ENCODE measurements at regions not wholly inside any gene's neighbourhood (a gene's known extent, or its start where the extent isn't known, plus 50 kb on each side); places are given as distances from the start of the nearest gene placed in this dataset.

DNA sequence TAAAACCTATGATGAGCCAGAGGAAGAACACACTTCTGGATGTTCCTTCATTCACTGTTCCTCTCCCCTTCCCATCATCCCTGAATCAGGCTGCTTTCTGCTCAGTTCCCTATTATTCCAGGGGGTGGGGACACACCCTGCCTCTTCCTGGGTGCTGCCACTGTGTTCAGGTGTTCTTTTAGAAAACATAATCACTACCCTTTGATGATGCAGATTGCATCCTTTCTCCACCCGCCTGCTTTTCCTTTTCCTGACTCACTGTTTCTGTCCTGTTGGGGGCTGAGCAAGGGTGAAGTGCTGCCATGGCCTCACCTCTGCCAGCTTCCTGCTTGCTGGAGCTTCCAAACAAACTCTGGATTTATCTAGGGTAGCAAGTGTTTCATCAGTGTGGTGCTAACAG is 331.9 kb upstream of the GRIA1 start:
- Histone ChIP-seq H3K4ac (replicated peaks; ENCODE audit: insufficient read length, low read depth, low read length) (no peak overlapping the region), H3K56ac (replicated peaks; ENCODE audit: insufficient read length, low read depth, low read length) (no peak overlapping the region), H2BK15ac (ENCODE audit: low read length) (no peak overlapping the region), H3K9ac (replicated peaks in 1 of 4; ENCODE audit: extremely low read depth in 1 of 4, low read depth in 3 of 4, low read length in 3 of 4) (no peak overlapping the region), H3K27me3 (replicated peaks in 1 of 4; ENCODE audit: control insufficient read depth in 3 of 4, extremely low read depth in 1 of 4, insufficient read depth in 3 of 4, low read length in 3 of 4) (no peaks in the 10 kb centered on the region), H4K91ac (replicated peaks; ENCODE audit: insufficient read length, low read length) (no peak overlapping the region), H3K36me3 (ENCODE audit: control insufficient read depth in 2 of 4, insufficient read depth in 4 of 4, low read length in 3 of 4) (no peaks in the 10 kb centered on the region), H2BK12ac (ENCODE audit: low read depth, low read length) (no peak overlapping the region), H3K4me2 (ENCODE audit: insufficient read depth in 1 of 2, low read depth in 2 of 2, low read length in 2 of 2) (no peak overlapping the region), H3K27ac (ENCODE audit: low read depth, low read length) (no peak overlapping the region), H3K79me2 (ENCODE audit: control insufficient read depth in 1 of 2, insufficient read depth in 2 of 2, low read length in 2 of 2) (no peaks in the 10 kb centered on the region), H3K4me1 (replicated peaks in 1 of 4; ENCODE audit: control insufficient read depth in 3 of 4, insufficient read depth in 4 of 4, low read length in 3 of 4) (peaks cover 0 to 2% (median 0%) of the 10 kb centered on the region in 4 experiments; a peak in 1 of 7 replicates), H2BK120ac (replicated peaks; ENCODE audit: low read depth, low read length) (no peak overlapping the region), H2AK5ac (ENCODE audit: low read depth, low read length) (no peak overlapping the region), H4K20me1 (replicated peaks in 1 of 2; ENCODE audit: control insufficient read depth in 1 of 2, insufficient read depth in 2 of 2, low read length in 2 of 2) (no peaks in the 10 kb centered on the region), H2AFZ (ENCODE audit: low read length) (peak overlapping the region; percentile 19; the same call in 1 of the 2 replicates), H2BK5ac (ENCODE audit: low read depth, low read length) (no peak overlapping the region), H3K9me3 (ENCODE audit: insufficient read depth in 2 of 2, low read depth in 1 of 2, low read length in 1 of 2) (no peaks in the 10 kb centered on the region), H3K79me1 (ENCODE audit: low read depth, low read length) (no peaks in the 10 kb centered on the region), H3K23me2 (ENCODE audit: low read depth, low read length) (no peaks in the 10 kb centered on the region), H3K18ac (ENCODE audit: extremely low read depth, low read length) (no peak overlapping the region), H3K23ac (ENCODE audit: insufficient read length) (no peak overlapping the region), H3K14ac (ENCODE audit: insufficient read length) (no peak overlapping the region), H3K4me3 (ENCODE audit: extremely low read depth in 1 of 4, insufficient read depth in 2 of 4, low read depth in 3 of 4, low read length in 4 of 4) (no peak overlapping the region), H4K8ac (ENCODE audit: extremely low read depth, insufficient read depth, low read length) (no peak overlapping the region), H2BK20ac (ENCODE audit: low read length) (no peak overlapping the region), H4K5ac (ENCODE audit: insufficient read length, low read depth, low read length) (no peak overlapping the region)
- DNase-seq (ENCODE audit: low read depth in 1 of 2, low spot score in 2 of 2) = no peak
- TF ChIP-seq CTBP2 (IDR thresholded peaks at IDR 0.05; ENCODE audit: borderline replicate concordance, insufficient read depth, insufficient read length, low read length) (no peak), RAD21 (IDR thresholded peaks at IDR 0.05 in 1 of 2, conservative IDR thresholded peaks at IDR 0.05 in 1 of 2; ENCODE audit: low read depth in 2 of 2, low read length in 2 of 2) (peak; percentile 37 to 41)
- CTCF ChIA-PET (ENCODE audit: partially characterized antibody) = interaction anchor here (0.7 to 3.0 kb wide), 3 partner anchors 10 to 337 kb away, joined by 3 to 13 read pairs (median 3); no protein-coding TSS in a partner anchor
- WGBS, 2 experiments (ENCODE audit: extremely low coverage in 1 of 2, insufficient coverage in 1 of 2, insufficient read length in 1 of 2, insufficient replicate concordance in 2 of 2, low coverage in 1 of 2, low lambda C conversion rate in 2 of 2, missing lambda C conversion rate in 1 of 2) = 62% methylated on average over 1 of the region's 1 CpG; no CpG with 5 or more reads in 1 of the 2 experiments
- POLR2A ChIA-PET (ENCODE audit: partially characterized antibody) = no interaction called here
- FAIRE-seq = no peak
